ENCODE measurements at regions not wholly inside any gene's neighbourhood (a gene's known extent, or its start where the extent isn't known, plus 50 kb on each side); places are given as distances from the start of the nearest gene placed in this dataset.
"Not testable (repeated sequence)": the region's sequence is repeated elsewhere in the genome, so short reads cannot be mapped to it uniquely, and the experiment has no call there.

- WGBS (ENCODE audit: insufficient coverage, low lambda C conversion rate) = no CpG with 5 or more reads among the region's 15 CpGs
Observed at GRCh38 chr14:105723776-105724175, 197.4 kb downstream of the TMEM121 start.

GRCh38 chr14:105729825-105730368 lies 203.5 kb downstream of the TMEM121 start:
- peaks cover 12% of the 10 kb centered on the region for H3K9me3 ChIP-seq (ENCODE audit: control insufficient read depth, low read depth, low read length)
- not testable (repeated sequence) for H3K27ac ChIP-seq (ENCODE audit: low read length); H3K4me3 ChIP-seq (ENCODE audit: low read length); H3K36me3 ChIP-seq (ENCODE audit: control insufficient read depth, insufficient read depth, low read length); H3K27me3 ChIP-seq (ENCODE audit: control insufficient read depth, insufficient read depth, low read length); DNase-seq; H3K4me1 ChIP-seq (ENCODE audit: control insufficient read depth, insufficient read depth, low read length)
- no CpG with 5 or more reads among the region's 8 CpGs for WGBS (ENCODE audit: insufficient coverage, low lambda C conversion rate)

More at GRCh38 chr14:105723776-105724175, 197.4 kb downstream of the TMEM121 start:
- not testable (repeated sequence) for DNase-seq; H3K4me1 ChIP-seq (ENCODE audit: control insufficient read depth, insufficient read depth, low read length); H3K27me3 ChIP-seq (ENCODE audit: control insufficient read depth, insufficient read depth, low read length); H3K4me3 ChIP-seq (ENCODE audit: low read length); H3K27ac ChIP-seq (ENCODE audit: low read length); H3K36me3 ChIP-seq (ENCODE audit: control insufficient read depth, insufficient read depth, low read length)
- H3K9me3 ChIP-seq (ENCODE audit: control insufficient read depth, low read depth, low read length) = peaks cover 15% of the 10 kb centered on the region

- H3K27me3 ChIP-seq (ENCODE audit: control insufficient read depth, insufficient read depth, low read length); H3K4me3 ChIP-seq (ENCODE audit: low read length); DNase-seq; H3K4me1 ChIP-seq (ENCODE audit: control insufficient read depth, insufficient read depth, low read length); H3K36me3 ChIP-seq (ENCODE audit: control insufficient read depth, insufficient read depth, low read length); H3K27ac ChIP-seq (ENCODE audit: low read length): not testable (repeated sequence)
- H3K9me3 ChIP-seq (ENCODE audit: control insufficient read depth, low read depth, low read length) = peaks cover 12% of the 10 kb centered on the region
- no CpG with 5 or more reads among the region's 7 CpGs for WGBS (ENCODE audit: insufficient coverage, low lambda C conversion rate)
Observed at GRCh38 chr14:105730731-105731130, 204.3 kb downstream of the TMEM121 start.

- H3K27ac ChIP-seq (ENCODE audit: low read length); DNase-seq; H3K27me3 ChIP-seq (ENCODE audit: control insufficient read depth, insufficient read depth, low read length); H3K4me1 ChIP-seq (ENCODE audit: control insufficient read depth, insufficient read depth, low read length); H3K36me3 ChIP-seq (ENCODE audit: control insufficient read depth, insufficient read depth, low read length); H3K4me3 ChIP-seq (ENCODE audit: low read length): not testable (repeated sequence)
- WGBS (ENCODE audit: insufficient coverage, low lambda C conversion rate) = no CpG with 5 or more reads among the region's 31 CpGs
- H3K9me3 ChIP-seq (ENCODE audit: control insufficient read depth, low read depth, low read length) = peaks cover 12% of the 10 kb centered on the region
Observed at GRCh38 chr14:105731221-105731985, 205.0 kb downstream of the TMEM121 start.

- Histone ChIP-seq H3K27me3 (ENCODE audit: control insufficient read depth, insufficient read depth, low read length) (no peaks in the 10 kb centered on the region), H3K36me3 (ENCODE audit: control insufficient read depth, insufficient read depth, low read length) (no peaks in the 10 kb centered on the region), H3K4me1 (ENCODE audit: control insufficient read depth, insufficient read depth, low read length) (no peaks in the 10 kb centered on the region), H3K4me3 (ENCODE audit: low read length) (no peak overlapping the region), H3K27ac (ENCODE audit: low read length) (no peak overlapping the region), H3K9me3 (ENCODE audit: control insufficient read depth, low read depth, low read length) (peaks cover 17% of the 10 kb centered on the region)
- 40% methylated on average over 1 of the region's 22 CpGs for WGBS (ENCODE audit: insufficient coverage, low lambda C conversion rate)
- DNase-seq = no peak
Observed at GRCh38 chr14:105733081-105734065, 207.0 kb downstream of the TMEM121 start.

GRCh38 chr14:105734241-105734640 lies 207.9 kb downstream of the TMEM121 start:
- H3K36me3 ChIP-seq (ENCODE audit: control insufficient read depth, insufficient read depth, low read length); H3K27ac ChIP-seq (ENCODE audit: low read length); H3K4me3 ChIP-seq (ENCODE audit: low read length); H3K27me3 ChIP-seq (ENCODE audit: control insufficient read depth, insufficient read depth, low read length); DNase-seq; H3K4me1 ChIP-seq (ENCODE audit: control insufficient read depth, insufficient read depth, low read length): not testable (repeated sequence)
- peaks cover 18% of the 10 kb centered on the region for H3K9me3 ChIP-seq (ENCODE audit: control insufficient read depth, low read depth, low read length)
- no CpG with 5 or more reads among the region's 14 CpGs for WGBS (ENCODE audit: insufficient coverage, low lambda C conversion rate)

- H3K36me3 ChIP-seq (ENCODE audit: control insufficient read depth, insufficient read depth, low read length); H3K4me1 ChIP-seq (ENCODE audit: control insufficient read depth, insufficient read depth, low read length); H3K27me3 ChIP-seq (ENCODE audit: control insufficient read depth, insufficient read depth, low read length); H3K27ac ChIP-seq (ENCODE audit: low read length); H3K4me3 ChIP-seq (ENCODE audit: low read length); DNase-seq: not testable (repeated sequence)
- H3K9me3 ChIP-seq (ENCODE audit: control insufficient read depth, low read depth, low read length) = peaks cover 17% of the 10 kb centered on the region
- no CpG with 5 or more reads among the region's 20 CpGs for WGBS (ENCODE audit: insufficient coverage, low lambda C conversion rate)
Observed at GRCh38 chr14:105736331-105736730, 209.9 kb downstream of the TMEM121 start.

- Histone ChIP-seq H3K4me3 (ENCODE audit: low read length) (no peak overlapping the region), H3K9me3 (ENCODE audit: control insufficient read depth, low read depth, low read length) (peaks cover 12% of the 10 kb centered on the region), H3K27ac (ENCODE audit: low read length) (no peak overlapping the region), H3K36me3 (ENCODE audit: control insufficient read depth, insufficient read depth, low read length) (no peaks in the 10 kb centered on the region), H3K4me1 (ENCODE audit: control insufficient read depth, insufficient read depth, low read length) (no peaks in the 10 kb centered on the region), H3K27me3 (ENCODE audit: control insufficient read depth, insufficient read depth, low read length) (no peaks in the 10 kb centered on the region)
- 60% methylated on average over 1 of the region's 17 CpGs for WGBS (ENCODE audit: insufficient coverage, low lambda C conversion rate)
- no peak for DNase-seq
Observed at GRCh38 chr14:105737504-105738246, 211.3 kb downstream of the TMEM121 start.

- Histone ChIP-seq H3K27me3 (ENCODE audit: control insufficient read depth, insufficient read depth, low read length) (no peaks in the 10 kb centered on the region), H3K27ac (ENCODE audit: low read length) (no peak overlapping the region), H3K36me3 (ENCODE audit: control insufficient read depth, insufficient read depth, low read length) (no peaks in the 10 kb centered on the region), H3K4me1 (ENCODE audit: control insufficient read depth, insufficient read depth, low read length) (no peaks in the 10 kb centered on the region), H3K9me3 (ENCODE audit: control insufficient read depth, low read depth, low read length) (peaks cover 8% of the 10 kb centered on the region), H3K4me3 (ENCODE audit: low read length) (no peak overlapping the region)
- no peak for DNase-seq
- WGBS (ENCODE audit: insufficient coverage, low lambda C conversion rate) = no CpG with 5 or more reads among the region's 8 CpGs
Observed at GRCh38 chr14:105738638-105739037, 212.3 kb downstream of the TMEM121 start.

All from large intestine (tissue), 3 donors.